GM18861 (cell line): ENCODE measurements at regions not wholly inside any gene's neighbourhood (a gene's known extent, or its start where the extent isn't known, plus 50 kb on each side); places are given as distances from the start of the nearest gene placed in this dataset.

Source experiments
- ATAC-seq: cut with Tn5 transposase; IDR thresholded peaks from one replicate; pipeline ENCODE4 v1.9.1; 2021; ENCODE audit not compliant: unreplicated experiment

DNA sequence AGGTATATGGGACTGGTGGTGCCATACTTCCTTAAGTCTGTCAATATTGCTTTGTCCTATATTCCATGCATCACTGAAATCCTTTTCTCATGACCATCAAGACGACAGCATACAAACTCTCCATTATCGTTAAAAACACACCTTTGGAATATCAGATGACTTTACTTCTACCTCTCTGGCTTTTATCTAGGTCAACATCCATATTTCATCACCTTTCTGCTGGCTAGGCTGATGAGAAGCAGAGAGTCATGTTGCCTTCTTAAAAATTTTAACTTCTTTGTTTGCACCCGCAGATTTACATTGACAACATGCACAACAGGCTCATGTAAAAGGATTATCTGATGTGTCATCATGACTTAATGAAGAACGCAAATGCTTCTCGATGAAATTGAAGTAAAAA, 771.4 kb downstream of the OLFM4 start:
- no peak for ATAC-seq

DNA sequence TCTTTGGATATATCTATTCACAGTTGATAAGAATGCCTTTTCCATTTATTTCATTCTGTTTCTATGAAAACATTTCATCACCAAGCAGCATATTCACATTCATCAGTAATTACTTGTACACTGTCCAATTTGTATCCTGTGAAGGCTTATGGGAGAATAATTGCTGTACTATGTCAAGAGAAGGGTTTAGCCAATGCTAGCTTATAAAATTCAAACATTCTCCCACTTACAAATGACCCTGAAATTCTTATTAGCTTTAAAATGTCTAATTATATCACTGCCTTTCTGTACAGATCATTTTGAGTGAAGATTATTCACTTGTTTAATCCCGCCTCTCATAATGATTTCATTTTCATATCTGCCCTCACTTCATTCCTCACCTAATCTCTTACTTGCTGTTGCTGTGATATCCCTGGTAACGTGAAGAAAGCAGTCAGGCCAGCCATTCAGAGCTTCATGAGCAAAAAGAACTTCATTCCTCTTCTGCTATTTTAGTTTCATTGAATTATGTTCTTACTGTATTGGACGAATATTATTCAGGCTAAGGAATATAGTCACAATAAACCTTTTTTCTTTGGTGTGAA, 778.7 kb downstream of the OLFM4 start:
- ATAC-seq = no peak

DNA sequence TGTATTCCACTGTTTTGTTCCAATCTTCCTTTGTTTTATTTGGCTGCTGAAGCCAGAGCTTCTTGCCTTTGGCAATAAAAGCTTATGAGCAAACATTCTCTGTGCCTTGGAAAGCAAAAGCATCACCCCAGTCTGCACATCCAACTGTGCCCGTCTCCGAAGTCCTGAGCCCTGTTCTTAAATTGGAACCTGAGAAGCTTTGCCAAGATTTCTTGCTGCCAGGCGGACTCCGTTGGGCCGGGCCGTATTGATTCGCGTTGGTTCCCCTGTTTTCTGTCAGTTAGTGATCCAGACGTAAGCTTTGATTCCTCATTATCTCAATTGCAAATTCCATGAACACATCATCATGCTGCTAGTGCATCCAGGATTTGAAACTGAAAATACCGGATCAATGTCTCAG, 793.0 kb downstream of the OLFM4 start:
- ATAC-seq = no peak

DNA sequence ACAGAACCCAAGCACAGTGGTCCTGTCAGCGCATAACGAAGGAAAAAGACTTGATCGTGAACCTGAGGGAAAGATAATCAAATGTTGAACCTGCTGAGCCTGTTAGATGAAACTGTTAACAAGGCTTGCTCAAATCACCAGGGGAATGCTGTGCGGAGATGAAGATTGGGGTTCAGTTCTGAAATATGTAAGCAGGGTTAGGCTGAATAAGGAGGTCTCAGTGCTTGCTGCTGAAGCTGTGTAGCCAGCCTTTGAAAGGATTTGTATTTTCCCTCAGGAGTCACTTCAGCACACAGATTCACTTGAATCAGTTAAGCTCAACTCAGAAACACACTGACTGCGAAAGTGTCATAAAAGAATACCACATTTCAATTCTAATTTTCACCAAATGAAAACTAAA, 793.5 kb downstream of the OLFM4 start:
- no peak for ATAC-seq

DNA sequence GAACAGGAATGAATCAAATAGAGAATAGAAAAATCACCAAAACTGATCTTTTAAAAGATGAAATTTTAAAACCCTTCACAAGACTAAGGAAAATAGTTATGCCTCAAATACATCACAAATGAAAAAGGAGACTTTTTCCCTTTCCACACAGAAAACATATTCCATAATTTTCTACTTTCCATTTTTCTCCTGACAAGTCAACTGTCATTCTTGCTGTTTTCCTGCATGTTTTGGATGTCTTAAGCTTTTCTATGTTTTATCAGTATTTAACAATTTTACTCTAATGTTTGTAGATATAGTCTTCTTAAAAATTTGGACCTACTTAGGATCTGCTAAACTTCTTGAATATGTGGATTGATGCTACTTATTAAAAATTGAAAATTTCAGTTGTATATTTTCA, 810.8 kb downstream of the OLFM4 start:
- ATAC-seq = no peak

DNA sequence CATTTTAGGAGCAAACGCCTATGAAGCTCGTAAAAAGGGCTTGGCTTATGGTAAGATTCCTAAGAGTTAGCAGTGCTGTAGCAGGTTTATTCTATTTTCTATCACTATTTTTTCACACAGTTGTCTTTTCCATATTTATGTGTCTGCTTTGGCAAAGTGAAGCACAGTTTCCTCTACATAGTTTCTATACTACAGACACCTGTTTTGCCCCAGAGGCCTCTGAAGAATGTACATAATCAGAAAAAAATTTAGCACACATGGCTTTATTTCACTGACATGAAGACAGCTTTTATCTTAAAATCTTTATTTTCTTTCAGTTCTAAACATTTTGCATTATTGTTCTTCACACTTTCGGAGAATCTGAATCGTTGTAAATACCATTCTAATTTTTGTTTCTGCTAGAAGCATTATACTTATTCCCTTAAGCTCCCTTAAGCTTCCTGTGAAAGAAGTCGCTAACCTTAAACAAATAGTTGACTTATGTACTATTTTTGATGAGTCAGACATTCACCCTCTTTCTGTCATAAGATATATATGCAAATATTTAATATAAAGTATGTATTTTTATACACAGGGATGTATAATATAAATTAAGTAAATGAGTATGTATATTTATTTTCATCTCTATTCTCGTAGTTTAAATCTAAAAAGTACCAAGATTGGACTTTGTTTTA, 816.0 kb downstream of the OLFM4 start:
- ATAC-seq = no peak

DNA sequence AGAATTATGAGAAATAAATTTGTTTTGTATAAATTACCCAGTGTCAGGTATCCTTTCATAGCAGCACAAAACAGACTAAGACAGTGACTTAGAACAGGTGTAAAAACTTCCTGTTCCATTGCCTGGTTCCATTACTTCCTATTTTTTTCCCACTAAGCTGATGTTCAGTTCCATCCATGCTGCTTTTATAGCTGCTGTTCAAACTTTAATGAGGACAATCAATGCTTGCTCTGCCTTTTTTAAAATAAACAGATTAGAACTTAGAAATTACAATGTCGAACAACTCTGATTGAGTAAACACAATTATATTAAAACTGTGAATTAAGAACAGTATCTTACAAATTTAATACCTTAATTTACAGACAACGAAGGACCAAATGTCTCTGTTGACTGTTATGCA, 818.9 kb downstream of the OLFM4 start:
- no peak for ATAC-seq

DNA sequence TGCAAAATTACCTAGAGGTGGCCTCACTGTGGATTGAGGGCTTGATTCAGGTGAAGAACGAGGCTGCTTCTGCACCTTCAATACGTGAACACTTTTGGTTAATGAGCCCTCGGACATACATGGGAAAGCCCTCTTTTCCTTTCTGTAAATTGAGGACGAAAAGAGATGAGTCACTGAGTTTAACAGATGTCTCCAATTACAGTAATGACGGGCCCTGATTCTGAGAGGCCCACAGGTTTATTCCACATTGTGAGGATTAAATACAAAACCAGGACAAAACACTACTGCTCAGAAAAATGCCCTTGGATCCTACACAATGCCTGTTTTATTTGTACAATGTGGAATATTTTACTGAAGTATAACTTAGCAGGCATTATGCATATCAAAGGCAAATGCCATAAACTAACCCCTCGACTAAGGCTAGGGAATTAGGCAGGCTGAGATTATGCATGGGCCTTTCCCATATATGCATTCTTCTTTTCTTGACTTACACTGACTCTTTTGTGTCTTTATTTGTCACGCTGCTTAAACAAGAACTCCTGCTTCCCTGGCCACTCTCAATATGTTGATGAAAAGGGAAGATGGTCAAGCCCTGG, 819.9 kb downstream of the OLFM4 start:
- ATAC-seq = no peak

DNA sequence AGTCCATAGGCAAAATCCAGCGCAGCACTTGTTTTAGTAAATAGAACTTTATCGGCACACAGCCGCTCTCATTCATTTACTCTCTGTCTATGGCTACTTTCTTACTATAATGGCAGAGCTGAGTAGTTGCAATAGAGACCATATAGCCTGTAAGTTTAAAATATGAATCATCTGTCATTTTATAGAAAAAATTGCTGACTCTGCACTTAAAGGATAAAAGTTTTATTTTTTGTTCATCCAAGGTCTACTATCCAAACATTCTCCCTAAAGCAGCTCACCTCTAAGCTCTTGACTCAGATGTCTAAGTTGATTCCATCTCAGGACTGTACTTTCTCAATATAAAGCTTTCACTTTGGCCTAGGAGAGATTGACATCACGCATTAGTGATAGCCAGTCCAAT, 825.7 kb downstream of the OLFM4 start:
- ATAC-seq = no peak

DNA sequence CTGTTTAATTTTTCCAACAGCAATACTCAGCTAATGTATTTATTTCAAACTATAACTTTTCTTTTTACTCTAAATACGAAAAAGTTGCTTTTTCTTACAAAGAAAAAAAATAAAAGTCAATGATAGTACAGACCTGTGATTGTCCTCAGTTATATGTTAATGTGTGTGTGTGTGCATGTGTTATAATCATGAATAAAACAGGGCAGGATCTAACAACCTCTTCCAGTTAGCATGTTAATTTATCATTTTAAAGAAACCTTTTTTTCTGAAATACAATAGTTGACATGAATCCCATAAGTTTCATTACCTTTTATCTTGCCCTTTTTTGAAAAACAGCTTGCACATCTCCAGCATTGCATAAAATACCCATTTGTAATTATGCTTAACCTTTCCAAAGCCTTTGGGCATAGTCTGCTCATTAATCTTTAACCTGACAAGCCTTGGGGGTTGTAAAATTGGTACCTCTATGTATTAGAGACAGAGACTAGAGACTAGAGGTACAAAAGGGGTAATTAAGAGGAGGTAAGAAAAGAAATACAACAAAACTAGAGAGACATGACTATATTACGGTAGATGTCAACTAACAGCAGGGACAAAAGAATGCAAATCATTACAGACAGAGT, 828.1 kb downstream of the OLFM4 start:
- no peak for ATAC-seq

DNA sequence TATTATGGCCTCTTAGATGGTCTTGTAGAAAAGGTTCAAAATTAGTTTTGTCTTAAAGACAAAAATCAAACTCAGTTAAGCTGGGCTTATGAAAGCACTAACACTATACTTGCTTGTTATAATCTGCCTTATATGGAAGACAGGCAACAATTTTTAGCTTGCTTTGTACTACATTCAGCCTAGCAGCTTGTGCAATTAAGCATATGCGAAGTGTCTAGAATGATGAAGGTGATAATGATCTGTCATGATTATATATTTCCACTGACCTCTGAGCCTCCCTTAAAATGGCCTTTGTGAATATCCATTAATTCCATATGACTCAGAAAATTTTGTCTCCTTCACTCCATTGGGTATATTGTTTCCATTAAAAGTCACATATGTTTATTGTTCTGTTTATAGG, 834.9 kb downstream of the OLFM4 start:
- ATAC-seq = no peak

DNA sequence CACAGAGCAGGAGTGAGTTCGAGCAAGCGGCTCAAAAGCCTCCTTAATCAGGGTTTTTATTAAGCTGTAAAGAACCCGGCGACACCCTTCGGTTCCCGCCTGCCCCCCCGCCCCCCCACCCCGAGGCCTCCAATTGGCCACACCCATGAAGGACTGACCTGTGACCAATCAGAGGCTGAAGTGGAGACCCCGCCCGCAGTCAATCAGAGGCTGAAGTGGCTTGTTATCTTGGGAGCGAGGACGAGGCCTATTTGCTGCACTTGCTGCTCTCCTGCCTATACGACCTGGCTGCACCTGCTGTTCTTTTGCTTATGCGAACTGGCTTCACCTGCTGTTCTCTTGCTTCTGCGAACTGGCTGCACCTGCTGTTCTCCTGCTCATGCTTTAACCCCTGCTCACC, 844.9 kb downstream of the OLFM4 start:
- no peak for ATAC-seq

DNA sequence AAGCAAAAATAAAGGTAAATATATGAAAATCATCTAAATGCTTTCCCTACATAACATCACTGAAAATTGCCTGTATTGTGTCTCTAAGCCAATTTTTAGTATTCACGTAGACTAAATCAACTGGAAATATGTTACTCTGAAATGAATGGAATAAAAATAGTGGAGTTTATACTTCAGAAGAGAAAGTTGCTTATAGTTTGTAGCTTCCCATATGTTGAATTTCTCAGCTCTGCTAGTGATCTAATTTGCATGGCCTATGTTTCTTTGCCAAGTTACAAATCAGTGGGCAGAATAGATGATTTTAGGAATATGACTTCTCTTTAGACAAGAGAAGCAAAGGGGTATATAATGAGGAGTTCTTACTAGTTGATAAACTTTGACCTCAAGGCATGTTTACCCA, 850.2 kb downstream of the OLFM4 start:
- no peak for ATAC-seq

DNA sequence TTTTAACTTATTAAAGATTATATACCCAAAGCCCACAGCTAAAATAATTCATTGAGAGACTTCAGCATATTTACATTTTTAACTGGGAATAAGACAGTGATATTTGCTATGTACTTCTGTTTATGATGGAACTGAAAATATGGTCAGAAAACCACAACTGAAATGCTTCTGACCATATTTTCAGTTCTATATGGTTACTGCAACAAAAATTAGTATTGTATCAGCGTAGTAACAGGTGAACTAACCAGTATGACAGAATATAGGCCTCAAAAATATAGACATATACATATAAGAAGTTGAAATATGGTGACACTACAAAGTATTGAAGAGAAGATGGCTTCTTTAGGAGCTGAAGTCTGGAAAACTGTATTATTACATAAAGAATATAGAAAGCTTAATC, 857.4 kb downstream of the OLFM4 start:
- ATAC-seq = no peak

DNA sequence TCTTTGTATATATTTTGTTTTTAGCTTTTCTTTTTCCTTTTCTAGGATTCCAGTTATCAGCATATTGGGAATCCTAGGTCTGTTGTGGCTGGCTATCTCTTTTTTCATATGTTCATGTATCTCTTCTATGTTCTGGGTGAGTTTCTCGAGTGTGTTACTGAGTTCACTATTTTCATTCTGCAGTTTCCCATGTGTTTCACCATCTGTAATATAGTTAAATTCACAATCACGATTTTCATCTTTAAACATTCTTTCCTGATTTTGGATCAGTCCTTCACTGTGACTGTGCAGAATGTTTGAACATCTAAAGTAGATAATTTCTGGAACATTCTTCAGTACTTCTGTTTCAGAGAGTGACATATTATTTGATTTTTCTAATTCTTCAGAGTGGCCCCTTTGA, 862.1 kb downstream of the OLFM4 start:
- ATAC-seq = no peak

DNA sequence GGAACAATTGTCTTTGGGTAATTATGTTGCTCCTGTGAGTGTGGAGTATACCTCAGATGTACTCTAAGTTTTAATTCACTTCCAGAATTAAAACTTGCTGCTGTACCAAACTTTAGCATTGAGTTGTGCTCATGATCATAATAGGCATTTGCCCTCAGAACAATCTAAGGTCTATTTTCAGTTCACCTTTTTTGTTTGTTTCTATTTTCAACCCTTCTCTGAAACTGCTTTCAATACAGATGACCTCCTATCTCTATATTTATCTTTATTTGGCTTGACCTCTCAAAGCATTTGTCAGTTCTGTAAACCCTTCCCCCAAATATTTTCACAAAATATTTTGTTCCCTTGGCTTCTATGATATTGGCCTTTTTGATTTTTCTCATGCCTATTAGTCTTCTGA, 873.0 kb downstream of the OLFM4 start:
- no peak for ATAC-seq

DNA sequence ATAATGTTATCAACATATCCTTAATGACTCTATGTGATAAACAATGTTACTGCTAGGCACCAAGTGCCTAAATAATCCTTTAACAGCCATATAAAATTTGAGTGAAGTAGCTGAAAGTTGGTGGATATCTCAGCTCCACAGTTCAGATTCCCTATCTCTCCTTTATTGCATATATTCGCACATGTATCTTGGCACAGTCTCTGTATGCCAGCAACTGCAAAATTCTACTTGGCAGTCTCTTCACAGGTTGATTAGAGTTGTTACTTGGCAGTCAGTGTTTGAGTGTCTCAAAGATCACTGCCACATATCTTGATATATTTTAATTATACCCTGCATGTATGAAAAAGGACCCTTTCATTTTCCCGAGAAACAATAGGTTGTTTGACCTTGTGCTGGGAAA, 879.3 kb downstream of the OLFM4 start:
- no peak for ATAC-seq

DNA sequence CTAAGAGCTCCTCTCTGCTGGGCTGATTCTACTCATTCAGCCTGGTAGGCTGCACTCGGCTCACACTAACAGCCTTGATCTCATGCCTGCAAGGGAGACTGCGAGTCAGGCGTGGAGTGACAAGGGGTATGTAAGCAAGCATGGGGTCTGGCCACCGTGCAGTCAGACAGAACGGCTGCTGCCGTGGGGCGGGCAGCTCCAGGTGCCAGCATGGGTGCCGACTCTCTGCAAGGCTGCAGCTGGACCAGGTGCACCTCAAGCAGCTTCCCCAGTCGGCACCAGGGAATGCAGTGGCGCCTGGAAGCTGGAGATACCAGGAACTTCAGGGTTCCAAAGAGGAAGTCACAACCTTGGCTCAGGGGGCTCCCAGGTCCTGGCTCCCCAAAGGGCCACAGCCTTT, 892.3 kb downstream of the OLFM4 start:
- ATAC-seq = no peak

DNA sequence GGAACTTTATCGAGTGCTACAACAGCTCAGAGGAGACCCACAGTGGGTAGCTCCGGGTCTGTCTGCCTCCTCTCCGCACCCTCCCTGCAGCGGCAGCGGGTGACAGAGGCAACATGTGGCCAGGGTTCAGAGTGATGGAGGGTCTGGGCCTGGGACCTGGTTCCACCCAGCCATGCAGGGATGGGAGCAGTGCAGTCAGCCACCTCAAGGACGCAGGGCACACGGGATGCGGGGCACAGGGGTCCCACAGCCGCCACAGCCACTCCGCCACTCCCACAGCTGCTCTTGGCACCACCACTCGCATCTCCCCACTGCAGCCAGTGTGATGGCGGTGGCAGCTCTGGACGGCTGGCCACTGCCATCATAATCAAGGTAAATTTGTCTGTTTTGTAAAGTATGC, 892.9 kb downstream of the OLFM4 start:
- ATAC-seq = no peak

DNA sequence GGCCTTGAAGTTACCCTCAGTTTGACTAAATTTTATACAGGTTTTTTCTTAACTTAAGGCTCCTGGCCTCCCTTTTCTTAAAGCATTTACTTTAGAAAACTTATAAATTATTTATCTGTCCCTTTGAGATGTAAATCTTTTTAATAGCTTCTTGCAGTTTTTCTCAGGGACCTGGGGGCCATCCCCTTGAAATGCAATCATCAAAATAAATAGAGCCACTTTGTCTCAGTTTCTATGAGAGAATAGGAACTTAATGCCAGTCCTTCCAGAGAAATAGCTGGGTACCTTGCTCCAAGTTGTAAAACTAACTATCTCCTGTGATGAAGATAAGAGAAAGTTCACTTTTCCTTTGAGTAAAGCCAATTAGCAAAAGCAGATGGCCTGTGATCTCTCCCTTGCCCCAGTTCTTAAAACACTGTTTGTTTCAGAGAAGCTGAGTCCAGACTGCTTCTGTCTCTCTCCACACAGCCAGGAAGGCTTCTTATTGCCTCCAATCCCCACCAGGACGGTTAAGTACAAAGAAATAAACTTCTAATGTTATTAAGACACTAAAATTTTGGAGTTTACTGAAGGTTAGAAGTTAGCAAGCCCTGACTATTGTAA, 913.1 kb downstream of the OLFM4 start:
- no peak for ATAC-seq

DNA sequence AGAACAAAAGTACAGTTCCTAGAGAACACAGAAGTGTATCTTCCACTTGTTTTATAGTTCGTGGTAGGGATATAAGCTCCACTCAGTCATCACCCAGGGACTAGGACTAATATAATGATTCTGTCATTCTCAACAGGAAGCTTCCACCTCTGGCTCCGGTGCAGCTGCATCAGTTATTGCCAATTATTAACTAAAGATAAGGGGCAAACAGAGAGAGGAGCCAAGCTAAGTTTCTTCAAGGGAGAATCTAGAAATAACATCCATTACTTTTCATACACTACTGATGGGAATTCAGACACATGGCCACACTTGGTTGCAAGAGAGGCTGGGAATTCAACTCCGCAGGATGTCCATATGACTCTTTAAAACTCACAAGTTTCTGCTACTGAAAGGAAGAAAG, 917.9 kb downstream of the OLFM4 start:
- no peak for ATAC-seq

DNA sequence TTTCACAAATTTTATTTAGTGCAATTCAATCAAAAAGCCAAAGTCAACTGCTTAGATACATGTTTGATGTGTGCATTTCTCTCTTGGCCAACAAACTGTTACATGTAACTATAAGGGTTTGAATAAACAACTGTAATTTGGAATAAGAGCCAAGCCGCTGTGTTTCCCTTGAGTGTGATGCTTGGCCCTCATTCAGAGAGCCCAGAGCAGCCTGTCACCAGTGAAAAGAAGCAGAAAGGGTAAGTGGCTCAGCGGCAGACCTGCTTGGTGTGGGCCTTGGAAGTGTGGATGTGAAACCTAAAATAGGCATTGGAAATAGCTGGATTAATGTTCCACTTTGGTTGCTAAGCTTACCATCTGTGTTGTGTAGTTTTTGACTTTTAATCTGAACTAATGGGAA, 924.6 kb downstream of the OLFM4 start:
- no peak for ATAC-seq
